ENCODE measurements at regions not wholly inside any gene's neighbourhood (a gene's known extent, or its start where the extent isn't known, plus 50 kb on each side); places are given as distances from the start of the nearest gene placed in this dataset.

DNA sequence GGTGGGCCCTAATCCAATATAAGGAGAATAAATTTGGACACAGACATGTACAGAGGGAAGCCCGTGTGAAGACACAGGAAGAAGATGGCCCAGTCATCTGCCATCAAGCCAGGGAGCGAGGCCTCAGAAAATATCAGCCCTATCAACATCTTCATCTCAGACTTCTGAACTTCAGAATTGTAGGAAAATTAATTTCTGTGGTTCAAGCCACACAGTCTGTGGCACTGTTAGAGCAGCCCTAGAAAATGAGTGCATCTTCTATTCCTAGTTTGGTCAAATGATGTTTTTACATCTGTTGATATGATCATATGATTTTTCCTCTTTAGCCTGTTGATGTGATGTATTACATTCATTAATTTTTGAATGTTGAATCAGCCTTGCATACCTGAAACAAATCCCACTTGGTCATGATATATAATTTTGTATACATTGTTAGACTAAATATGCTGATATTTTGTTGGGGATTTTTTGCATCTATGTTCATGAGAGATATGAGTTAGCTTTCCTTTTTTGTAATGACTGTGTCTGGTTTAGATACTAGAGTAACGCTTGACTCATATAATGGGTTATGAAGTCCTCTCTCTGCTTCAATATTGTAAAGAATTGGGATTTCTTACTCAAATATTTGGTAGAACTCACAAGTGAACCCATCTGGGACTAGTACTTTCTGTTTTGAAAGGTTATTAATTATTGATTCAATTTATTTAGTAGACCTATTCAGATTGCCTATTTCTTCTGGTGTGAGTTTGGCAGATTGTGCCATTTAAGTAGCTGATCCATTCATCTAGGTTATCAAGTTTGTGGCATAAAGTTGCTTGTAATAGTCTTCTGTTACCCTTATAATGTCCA, 451.4 kb downstream of the EIPR1 start:
- ATAC-seq (ENCODE audit: poor library complexity) (no peak), DNase-seq (no peak)
- Mint-ChIP-seq H3K4me3 (no peak overlapping the region), H3K27me3 (peaks cover 4% of the 10 kb centered on the region), H3K9me3 (peaks cover 6% of the 10 kb centered on the region), H3K4me1 (ENCODE audit: low read depth) (no peaks in the 10 kb centered on the region), H3K27ac (no peak overlapping the region), H3K36me3 (ENCODE audit: low read depth) (no peaks in the 10 kb centered on the region)
- Histone ChIP-seq H3K4me1 (ENCODE audit: insufficient read depth, low read length) (no peaks in the 10 kb centered on the region), H3K27me3 (ENCODE audit: control insufficient read depth in 1 of 2, insufficient read depth in 2 of 2, low read length in 2 of 2) (no peaks in the 10 kb centered on the region), H3K36me3 (ENCODE audit: insufficient read depth, low read length) (no peaks in the 10 kb centered on the region), H3K27ac (ENCODE audit: low read depth in 1 of 2, low read length in 2 of 2) (no peak overlapping the region), H3K9me3 (ENCODE audit: control insufficient read depth in 1 of 2, insufficient read depth in 1 of 2, low read length in 2 of 2) (peaks cover 0 to 6% of the 10 kb centered on the region in 2 experiments), H3K4me3 (ENCODE audit: low read length) (no peak overlapping the region)
- intact Hi-C loops (cut with DNase I, micrococcal nuclease): no loop called here
- TF ChIP-seq, protein P1, sequence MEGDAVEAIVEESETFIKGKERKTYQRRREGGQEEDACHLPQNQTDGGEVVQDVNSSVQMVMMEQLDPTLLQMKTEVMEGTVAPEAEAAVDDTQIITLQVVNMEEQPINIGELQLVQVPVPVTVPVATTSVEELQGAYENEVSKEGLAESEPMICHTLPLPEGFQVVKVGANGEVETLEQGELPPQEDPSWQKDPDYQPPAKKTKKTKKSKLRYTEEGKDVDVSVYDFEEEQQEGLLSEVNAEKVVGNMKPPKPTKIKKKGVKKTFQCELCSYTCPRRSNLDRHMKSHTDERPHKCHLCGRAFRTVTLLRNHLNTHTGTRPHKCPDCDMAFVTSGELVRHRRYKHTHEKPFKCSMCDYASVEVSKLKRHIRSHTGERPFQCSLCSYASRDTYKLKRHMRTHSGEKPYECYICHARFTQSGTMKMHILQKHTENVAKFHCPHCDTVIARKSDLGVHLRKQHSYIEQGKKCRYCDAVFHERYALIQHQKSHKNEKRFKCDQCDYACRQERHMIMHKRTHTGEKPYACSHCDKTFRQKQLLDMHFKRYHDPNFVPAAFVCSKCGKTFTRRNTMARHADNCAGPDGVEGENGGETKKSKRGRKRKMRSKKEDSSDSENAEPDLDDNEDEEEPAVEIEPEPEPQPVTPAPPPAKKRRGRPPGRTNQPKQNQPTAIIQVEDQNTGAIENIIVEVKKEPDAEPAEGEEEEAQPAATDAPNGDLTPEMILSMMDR (IDR thresholded peaks at IDR 0.05): no peak
- CTCF ChIA-PET: no interaction called here
- POLR2A ChIA-PET: no interaction called here

DNA sequence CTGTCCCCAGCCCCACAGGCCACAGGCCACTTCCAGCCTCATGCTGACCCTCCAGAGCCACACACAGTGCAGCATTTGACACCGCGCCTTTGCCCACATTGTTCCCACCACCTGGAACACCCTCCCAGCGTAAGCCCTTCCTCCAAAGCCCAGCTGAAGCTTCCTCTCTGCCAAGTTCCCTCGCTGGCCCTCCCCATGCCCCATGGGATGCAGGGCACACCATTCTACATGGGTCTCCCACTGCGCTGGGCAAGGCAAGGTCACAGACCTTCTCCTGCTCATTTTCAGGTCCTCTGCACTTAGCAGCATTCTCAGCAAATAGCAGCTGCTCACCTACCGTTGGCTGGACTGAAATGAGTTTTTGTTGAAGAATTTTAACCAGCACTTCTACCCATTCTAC, 455.5 kb downstream of the EIPR1 start:
- H3K4me1 ChIP-seq (ENCODE audit: insufficient read depth, low read length): no peaks in the 10 kb centered on the region
- no peaks in the 10 kb centered on the region for H3K27me3 ChIP-seq (ENCODE audit: control insufficient read depth in 1 of 2, insufficient read depth in 2 of 2, low read length in 2 of 2)
- no peak overlapping the region for H3K27ac Mint-ChIP-seq
- no peak overlapping the region for H3K4me3 Mint-ChIP-seq
- no peak for DNase-seq
- TF ChIP-seq, protein P1 (IDR thresholded peaks at IDR 0.05): no peak
- intact Hi-C loops (cut with DNase I, micrococcal nuclease): no loop called here
- H3K36me3 Mint-ChIP-seq (ENCODE audit: low read depth): no peaks in the 10 kb centered on the region
- H3K36me3 ChIP-seq (ENCODE audit: insufficient read depth, low read length): no peaks in the 10 kb centered on the region
- no peaks in the 10 kb centered on the region for H3K4me1 Mint-ChIP-seq (ENCODE audit: low read depth)
- no peak overlapping the region for H3K27ac ChIP-seq (ENCODE audit: low read depth in 1 of 2, low read length in 2 of 2)
- ChIA-PET CTCF (no interaction called here), POLR2A (no interaction called here)
- no peak for ATAC-seq (ENCODE audit: poor library complexity)
- no peak overlapping the region for H3K4me3 ChIP-seq (ENCODE audit: low read length)
- H3K9me3 ChIP-seq (ENCODE audit: control insufficient read depth in 1 of 2, insufficient read depth in 1 of 2, low read length in 2 of 2): peaks cover 0 to 10% of the 10 kb centered on the region in 2 experiments
- no peaks in the 10 kb centered on the region for H3K9me3 Mint-ChIP-seq
- H3K27me3 Mint-ChIP-seq: no peaks in the 10 kb centered on the region

DNA sequence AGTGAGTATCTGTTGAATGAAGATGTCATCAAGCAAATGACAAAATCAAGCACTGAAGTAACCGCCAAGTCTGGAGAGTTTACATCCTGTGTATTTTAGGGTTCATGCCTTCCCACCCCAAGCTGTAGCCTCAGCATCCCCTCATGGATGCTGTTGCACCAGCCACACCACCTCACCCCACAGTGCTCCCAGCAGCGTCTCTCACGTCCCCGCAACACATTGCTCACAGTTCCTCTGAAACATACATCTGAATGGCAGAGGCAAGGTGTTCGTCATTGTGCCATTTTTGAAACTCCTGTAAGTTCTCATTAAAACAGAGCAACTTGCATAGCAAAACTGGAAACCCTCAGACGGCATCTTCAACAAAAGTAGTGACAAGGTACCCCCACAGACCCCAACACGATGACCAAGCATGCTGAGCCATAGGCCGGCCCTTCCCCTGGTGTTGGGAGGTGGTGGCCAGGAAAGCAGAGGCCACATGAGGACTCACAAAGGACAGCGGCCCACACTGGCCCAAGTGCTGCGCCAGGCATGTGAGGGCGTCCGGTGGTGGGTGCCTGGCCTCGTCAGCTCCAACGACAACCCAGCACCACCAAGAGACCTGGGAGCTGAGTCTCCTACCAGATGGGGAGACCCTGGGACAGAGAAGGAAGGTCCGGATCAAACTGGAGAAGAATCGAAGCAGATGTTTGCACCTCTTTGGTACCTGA, 456.5 kb downstream of the EIPR1 start:
- POLR2A ChIA-PET: no interaction called here
- Mint-ChIP-seq H3K36me3 (ENCODE audit: low read depth) (no peaks in the 10 kb centered on the region), H3K4me1 (ENCODE audit: low read depth) (no peaks in the 10 kb centered on the region), H3K9me3 (no peaks in the 10 kb centered on the region), H3K27me3 (no peaks in the 10 kb centered on the region), H3K4me3 (no peak overlapping the region), H3K27ac (no peak overlapping the region)
- no peak overlapping the region for H3K4me3 ChIP-seq (ENCODE audit: low read length)
- TF ChIP-seq, protein P1 (IDR thresholded peaks at IDR 0.05): no peak
- CTCF ChIA-PET: no interaction called here
- peaks cover 0 to 10% of the 10 kb centered on the region in 2 experiments for H3K9me3 ChIP-seq (ENCODE audit: control insufficient read depth in 1 of 2, insufficient read depth in 1 of 2, low read length in 2 of 2)
- H3K4me1 ChIP-seq (ENCODE audit: insufficient read depth, low read length): no peaks in the 10 kb centered on the region
- H3K27me3 ChIP-seq (ENCODE audit: control insufficient read depth in 1 of 2, insufficient read depth in 2 of 2, low read length in 2 of 2): no peaks in the 10 kb centered on the region
- intact Hi-C loops (cut with DNase I, micrococcal nuclease): no loop called here
- ATAC-seq (ENCODE audit: poor library complexity): no peak
- H3K27ac ChIP-seq (ENCODE audit: low read depth in 1 of 2, low read length in 2 of 2): no peak overlapping the region
- H3K36me3 ChIP-seq (ENCODE audit: insufficient read depth, low read length): no peaks in the 10 kb centered on the region
- no peak for DNase-seq

Measured in CD4-positive, alpha-beta T cell (primary cell).